Bronchial epithelial cell (primary cell): ENCODE measurements at regions not wholly inside any gene's neighbourhood (a gene's known extent, or its start where the extent isn't known, plus 50 kb on each side); places are given as distances from the start of the nearest gene placed in this dataset.

Experiments
- DNase-seq: peaks from one replicate; pipeline ENCODE4 v3.0.0-alpha.2; 2010; ENCODE audit warnings: low read depth
- FAIRE-seq: peaks from 2 replicates; lab custom pipeline; 2011; peaks lifted over from hg19 to GRCh38; lab: Jason Lieb, UNC
- H3K27me3 ChIP-seq: 2 replicates; pipeline ENCODE4 v1.5.1; 2011; ENCODE audit warnings: low read length; ENCODE audit not compliant: control insufficient read depth, insufficient read depth
- H3K36me3 ChIP-seq: 2 replicates; pipeline ENCODE4 v1.5.1; 2011; ENCODE audit warnings: low read length; ENCODE audit not compliant: control insufficient read depth, insufficient read depth
- H3K4me3 ChIP-seq: 2 replicates; pipeline ENCODE4 v1.5.1; 2011; ENCODE audit warnings: mild to moderate bottlenecking, low read depth, low read length, control low read depth
- CTCF ChIP-seq: IDR thresholded peaks from 2 replicates; pipeline ENCODE4 v1.5.1; 2011; ENCODE audit warnings: mild to moderate bottlenecking, moderate library complexity, low read length, control low read depth, inconsistent platforms; ENCODE audit not compliant: insufficient read depth, severe bottlenecking

GRCh38 chr7:13320333-13320732 lies 632.9 kb downstream of the ARL4A start:
- FAIRE-seq: no peak
- no peaks in the 10 kb centered on the region for H3K27me3 ChIP-seq
- TF ChIP-seq CTCF: no peak
- no peak overlapping the region for H3K4me3 ChIP-seq
- DNase-seq: no peak
- no peaks in the 10 kb centered on the region for H3K36me3 ChIP-seq

- TF ChIP-seq CTCF: no peak
- Histone ChIP-seq H3K4me3 (no peak overlapping the region), H3K36me3 (no peaks in the 10 kb centered on the region), H3K27me3 (no peaks in the 10 kb centered on the region)
- no peak for DNase-seq
- FAIRE-seq: no peak
These were observed 633.9 kb downstream of the ARL4A start for GRCh38 chr7:13321316-13321715.

GRCh38 chr7:13322126-13322525 lies 634.7 kb downstream of the ARL4A start:
- Histone ChIP-seq H3K36me3 (no peaks in the 10 kb centered on the region), H3K27me3 (no peaks in the 10 kb centered on the region), H3K4me3 (no peak overlapping the region)
- no peak for FAIRE-seq
- no peak for DNase-seq
- no peak for TF ChIP-seq CTCF

GRCh38 chr7:13327669-13328068 lies 640.2 kb downstream of the ARL4A start:
- no peak for FAIRE-seq
- Histone ChIP-seq H3K4me3 (no peak overlapping the region), H3K36me3 (no peaks in the 10 kb centered on the region), H3K27me3 (no peaks in the 10 kb centered on the region)
- no peak for DNase-seq
- TF ChIP-seq CTCF: no peak

- Histone ChIP-seq H3K27me3 (no peaks in the 10 kb centered on the region), H3K4me3 (no peak overlapping the region), H3K36me3 (no peaks in the 10 kb centered on the region)
- DNase-seq: no peak
- no peak for TF ChIP-seq CTCF
- FAIRE-seq: no peak
These were observed 645.9 kb downstream of the ARL4A start for GRCh38 chr7:13333371-13333770.

- Histone ChIP-seq H3K36me3 (no peaks in the 10 kb centered on the region), H3K27me3 (no peaks in the 10 kb centered on the region), H3K4me3 (no peak overlapping the region)
- FAIRE-seq: no peak
- no peak for TF ChIP-seq CTCF
- DNase-seq: peak; percentile 67
These were observed 648.8 kb downstream of the ARL4A start for GRCh38 chr7:13336227-13336626.
